Activated naive CD8-positive, alpha-beta T cell treated with anti-CD3 and anti-CD28 coated beads, Interleukin-2, amount 50 U/mL, for 16 hours (primary cell): ENCODE measurements at regions not wholly inside any gene's neighbourhood (a gene's known extent, or its start where the extent isn't known, plus 50 kb on each side); places are given as distances from the start of the nearest gene placed in this dataset.

Experiments
- DNase-seq: peaks from one replicate; pipeline ENCODE4 v3.0.0-alpha.2; 2020; ENCODE audit warnings: low read depth, low spot score

GRCh38 chr2:18262601-18263000 is 297.9 kb downstream of the RDH14 start:
- no peak for DNase-seq

DNA sequence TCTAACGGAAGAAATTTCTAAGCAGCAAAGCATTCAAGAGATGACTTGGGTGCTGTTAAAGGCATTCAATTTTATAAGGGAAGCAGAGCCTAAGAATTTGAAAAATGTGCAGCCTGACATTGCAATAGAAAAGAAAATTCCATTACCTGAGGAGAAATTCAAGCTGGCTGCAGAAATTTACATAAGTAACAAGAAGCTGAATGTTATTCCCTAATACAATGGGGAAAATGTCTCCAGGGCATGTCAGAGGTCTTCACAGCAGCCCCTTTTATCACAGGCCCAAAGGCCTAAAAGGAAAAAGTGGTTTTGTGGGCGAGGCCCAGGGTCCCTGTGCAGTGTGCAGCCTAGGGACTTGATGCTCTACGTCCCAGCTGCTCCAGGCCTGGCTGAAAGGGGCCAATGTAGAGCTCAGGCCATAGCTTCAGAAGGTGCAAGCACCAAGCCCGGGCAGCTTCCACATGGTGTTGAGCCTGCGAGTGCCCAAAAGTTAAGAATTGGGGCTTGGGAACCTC is 306.7 kb downstream of the RDH14 start:
- no peak for DNase-seq

DNA sequence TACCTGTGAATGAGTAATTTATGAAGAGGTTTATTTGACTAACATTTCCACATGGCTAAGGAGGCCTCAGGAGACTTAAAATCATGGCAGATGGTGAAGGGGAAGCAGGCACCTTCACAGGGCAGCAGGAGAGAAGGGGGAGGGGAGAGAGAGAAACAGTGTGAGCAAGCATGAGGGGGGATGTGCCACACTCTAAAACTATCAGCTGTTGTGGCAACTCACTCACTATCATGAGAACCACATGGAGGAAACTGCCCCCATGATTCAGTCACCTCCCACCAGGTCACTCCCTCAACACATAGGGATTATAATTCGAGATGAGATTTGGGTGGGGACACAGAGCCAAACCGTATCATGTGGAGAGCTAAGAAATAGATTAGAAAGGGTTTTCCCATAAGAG is 309.0 kb downstream of the RDH14 start:
- DNase-seq: no peak

DNA sequence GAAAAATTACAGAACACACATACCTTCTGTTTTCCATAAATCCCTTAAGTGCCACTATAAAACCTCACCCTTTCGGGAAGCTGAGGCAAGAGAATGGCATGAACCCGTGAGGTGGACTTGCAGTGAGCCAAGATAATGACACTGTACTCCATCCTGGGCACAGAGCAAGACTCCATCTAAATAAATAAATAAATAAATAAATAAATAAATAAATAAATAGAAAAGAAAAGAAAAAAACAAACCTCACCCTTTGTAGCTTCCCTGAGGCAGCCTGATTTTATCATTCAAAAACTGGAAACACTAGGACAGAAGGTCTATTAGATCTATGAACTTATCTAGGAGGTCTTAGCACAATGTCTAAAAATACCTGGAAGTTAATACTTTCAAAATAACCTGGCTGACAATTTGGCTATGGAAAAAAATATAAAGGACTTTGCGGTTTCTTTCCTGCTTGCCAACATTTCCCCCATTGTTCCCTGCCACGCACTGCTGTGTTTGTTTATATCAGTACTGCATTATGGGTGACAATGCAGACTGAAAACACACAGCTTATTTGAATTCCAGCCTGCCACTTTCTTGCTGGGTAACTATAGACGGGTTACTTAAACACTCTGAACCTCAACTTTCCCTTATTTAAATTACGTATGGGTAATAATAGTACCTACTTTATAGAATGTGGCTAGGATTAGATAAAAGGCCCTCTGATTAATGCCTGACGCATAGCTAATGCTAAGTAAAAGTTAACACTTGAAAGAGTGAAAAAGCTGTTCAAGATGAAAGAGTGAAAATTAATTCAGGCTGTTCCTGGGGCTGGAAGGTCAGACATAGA is 313.0 kb downstream of the RDH14 start:
- DNase-seq: no peak

DNA sequence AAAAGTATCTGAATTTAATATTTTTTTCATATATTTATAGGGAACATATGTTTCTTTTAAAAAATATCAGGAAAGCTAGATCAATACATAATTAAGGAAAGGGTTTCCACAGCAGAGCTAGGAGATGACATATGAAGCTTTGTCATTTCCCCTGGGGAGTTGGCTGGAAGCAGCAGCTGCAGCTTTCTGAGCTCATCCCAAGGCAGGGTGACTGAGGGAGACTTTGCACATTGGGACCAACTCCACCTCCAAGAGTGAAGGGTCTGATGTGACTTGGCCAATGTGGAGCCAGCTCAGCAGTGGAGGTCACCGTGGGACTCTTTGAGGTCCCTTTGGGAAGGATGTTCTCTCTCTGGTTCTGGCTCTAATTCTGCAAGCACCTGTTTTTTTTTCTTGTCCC is 315.1 kb downstream of the RDH14 start:
- DNase-seq: no peak

DNA sequence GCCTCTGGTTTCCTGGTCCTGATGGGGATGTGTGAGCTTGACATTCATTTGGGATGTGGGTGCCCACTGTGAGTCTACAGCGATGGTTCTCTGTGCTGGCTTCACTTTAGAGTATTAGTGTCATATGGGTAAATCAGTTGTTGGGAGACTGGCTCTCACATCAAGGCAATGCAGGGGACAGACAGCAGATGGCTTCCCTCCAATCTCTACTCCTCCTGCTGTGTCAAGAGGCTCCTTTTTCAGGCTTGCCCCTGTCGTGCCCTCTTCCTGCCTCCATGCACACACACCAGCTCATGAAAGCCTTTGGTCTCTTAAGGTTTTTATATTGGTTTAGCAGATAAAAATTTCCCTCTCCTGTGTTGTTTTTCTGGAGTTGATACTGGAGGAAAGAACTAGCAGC is 315.6 kb downstream of the RDH14 start:
- no peak for DNase-seq

- DNase-seq: no peak
Observed at GRCh38 chr2:18243816-18244215, 316.6 kb downstream of the RDH14 start.

GRCh38 chr2:18242716-18243115 is 317.7 kb downstream of the RDH14 start:
- DNase-seq: no peak

GRCh38 chr2:18238209-18238608 is 322.2 kb downstream of the RDH14 start:
- no peak for DNase-seq

GRCh38 chr2:18237298-18237697 is 323.2 kb downstream of the RDH14 start:
- no peak for DNase-seq

- no peak for DNase-seq
Observed at GRCh38 chr2:18232731-18233438, 327.6 kb downstream of the RDH14 start.

DNA sequence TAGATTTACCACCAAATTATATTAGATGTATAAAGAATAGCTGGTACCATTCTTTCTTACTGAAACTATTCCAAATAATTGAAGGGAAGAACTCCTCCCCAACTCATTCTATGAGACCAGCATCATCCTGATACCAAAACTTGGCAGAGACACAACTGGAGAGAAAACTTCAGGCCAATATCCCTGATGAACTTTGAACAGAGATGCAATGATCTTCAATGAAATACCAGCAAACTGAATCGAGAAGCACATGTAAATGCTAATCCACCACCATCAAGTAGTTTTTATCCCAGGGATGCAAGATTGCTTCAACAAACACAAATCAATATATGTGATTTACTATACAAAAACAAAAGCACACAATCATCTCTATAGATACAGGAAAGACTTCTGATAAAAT is 329.8 kb downstream of the RDH14 start:
- no peak for DNase-seq

DNA sequence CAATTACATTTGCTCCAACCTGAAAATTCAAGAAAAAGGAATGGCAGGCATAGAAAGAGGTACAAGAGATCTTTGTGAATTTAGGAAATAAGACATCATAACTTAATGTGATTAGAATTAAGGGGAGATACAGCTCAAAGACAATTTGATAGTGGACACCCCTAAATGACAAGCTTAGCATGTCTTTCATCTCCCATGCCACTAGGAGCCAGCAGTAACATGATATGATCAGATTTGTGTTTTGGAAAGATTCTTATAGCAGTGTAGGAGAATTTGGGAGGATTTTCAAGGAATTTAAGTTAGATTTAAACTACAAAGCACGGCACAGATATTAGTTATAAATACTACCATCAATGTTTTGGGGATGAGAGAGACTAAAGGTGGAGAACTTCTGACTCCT is 340.8 kb downstream of the RDH14 start:
- DNase-seq: no peak

DNA sequence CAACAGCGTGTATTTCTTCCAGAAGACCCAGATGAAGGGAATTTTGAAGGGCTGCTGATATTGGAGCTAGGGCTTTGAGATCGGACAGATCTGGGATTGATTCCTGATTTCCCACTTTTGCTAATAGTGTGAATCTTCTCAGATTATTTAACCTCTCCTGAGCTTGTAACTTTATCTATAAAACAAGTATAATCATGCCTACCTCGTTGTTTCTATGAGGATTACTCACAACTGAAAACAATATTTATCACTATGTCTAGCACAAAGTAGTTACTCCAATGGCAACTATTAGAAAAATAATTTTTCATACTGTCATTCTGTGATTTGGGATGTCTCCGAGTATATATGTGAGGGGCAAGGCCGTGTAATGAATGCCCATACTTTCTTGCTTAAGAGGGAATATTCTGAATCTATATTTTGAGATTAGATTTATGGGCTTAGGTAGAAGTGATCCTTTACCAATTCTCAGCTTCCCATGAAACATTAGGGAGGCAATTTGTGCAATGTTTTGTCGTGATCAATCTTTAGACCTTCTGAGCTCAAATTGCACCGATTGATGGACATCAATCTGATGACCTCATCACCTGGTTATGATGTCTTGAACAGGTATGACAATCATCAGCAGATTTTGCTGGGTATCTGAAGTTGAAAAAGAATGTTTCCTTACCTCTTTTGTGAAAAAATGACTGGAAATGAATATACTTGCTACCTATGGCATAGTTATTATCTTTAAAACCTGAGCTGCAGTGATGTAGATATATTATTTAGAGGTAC is 339.9 kb downstream of the KCNS3 start:
- no peak for DNase-seq

GRCh38 chr2:18214936-18215335 is 336.5 kb downstream of the KCNS3 start:
- no peak for DNase-seq

DNA sequence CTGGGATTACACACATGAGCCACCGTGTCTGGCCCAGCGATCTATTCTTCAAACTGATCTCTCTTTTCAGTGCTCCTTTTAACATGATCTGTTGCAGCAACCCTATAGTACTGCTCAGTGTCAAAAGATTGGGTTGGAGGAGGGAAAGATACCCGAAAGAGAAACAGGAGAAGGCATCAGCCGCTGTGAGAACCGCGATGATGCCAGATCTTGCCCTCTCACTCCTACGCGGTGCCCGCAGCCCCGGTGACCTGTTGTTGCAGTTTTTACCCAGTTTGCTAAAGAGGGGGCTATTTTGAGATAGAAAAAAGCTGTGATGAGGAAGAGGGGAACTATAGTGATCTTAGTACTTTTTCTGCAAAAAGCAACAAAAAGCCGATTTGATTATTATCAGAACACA is 335.5 kb downstream of the KCNS3 start:
- no peak for DNase-seq

DNA sequence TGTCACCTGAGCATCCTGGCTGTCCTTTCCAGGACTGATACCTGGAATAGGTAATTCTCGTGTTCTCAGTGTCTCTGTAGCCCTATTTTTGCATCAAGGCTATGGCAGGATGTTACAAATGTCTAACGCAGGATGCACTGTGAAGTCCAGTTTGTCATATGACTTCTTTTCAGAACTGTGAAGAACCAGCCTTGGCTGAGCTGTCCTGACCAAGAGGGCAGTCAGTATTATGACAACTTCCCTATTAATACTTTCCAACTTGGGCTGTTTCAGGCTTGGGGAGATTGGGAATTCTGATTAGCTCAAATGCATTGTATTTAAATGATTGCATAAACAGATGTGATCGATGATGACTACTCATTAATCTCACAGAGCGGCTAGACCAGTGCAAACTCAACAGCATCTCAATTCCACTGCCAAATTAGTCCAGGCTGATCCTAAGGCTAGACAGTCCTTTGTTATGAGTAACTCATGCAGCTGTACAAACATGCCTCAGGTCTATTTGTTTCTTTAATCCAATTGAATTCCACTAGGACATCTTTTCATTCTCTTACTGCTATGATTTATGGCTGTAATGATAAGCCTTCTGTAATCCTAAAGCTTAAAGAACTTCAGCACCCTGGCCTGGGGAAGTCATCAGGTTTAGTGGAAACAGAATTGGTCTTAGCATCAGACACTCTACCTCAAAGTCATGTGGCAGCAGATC is 331.6 kb downstream of the KCNS3 start:
- DNase-seq: no peak

- DNase-seq: no peak
Observed at GRCh38 chr2:18208956-18209355, 330.5 kb downstream of the KCNS3 start.

GRCh38 chr2:18200771-18201170 is 322.3 kb downstream of the KCNS3 start:
- DNase-seq: no peak

DNA sequence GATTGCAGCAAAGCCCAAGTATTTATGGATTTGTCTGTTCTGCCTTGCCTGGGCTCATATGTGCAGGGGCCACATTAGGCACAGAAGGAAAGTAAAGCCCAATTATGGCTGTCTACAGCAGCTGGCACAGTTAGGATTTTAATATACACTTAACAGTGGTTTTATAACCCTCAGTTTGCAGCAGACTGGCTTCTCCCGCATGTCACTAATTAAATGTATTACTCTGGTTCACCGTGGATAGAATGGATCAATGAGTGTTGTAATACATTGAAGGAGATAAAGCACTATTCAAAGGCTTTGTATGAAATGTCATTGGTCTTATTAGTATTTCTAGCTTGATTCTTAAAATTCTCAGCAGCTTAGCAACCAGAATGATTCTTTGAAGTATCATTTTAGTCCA is 320.2 kb downstream of the KCNS3 start:
- no peak for DNase-seq

GRCh38 chr2:18194161-18194560 is 315.7 kb downstream of the KCNS3 start:
- DNase-seq: no peak
